Left lobe of liver (tissue), 2 donors: ENCODE measurements at regions not wholly inside any gene's neighbourhood (a gene's known extent, or its start where the extent isn't known, plus 50 kb on each side); places are given as distances from the start of the nearest gene placed in this dataset.

Experiments used
- ATAC-seq: fragments of 200-7000 bp; cut with Tn5 transposase; one replicate; pipeline ENCODE4 v1.9.1; 2020; ENCODE audit warnings: mild to moderate bottlenecking, moderate library complexity
- DNase-seq: peaks from one replicate; pipeline ENCODE4 v3.0.0-alpha.2; 2020; ENCODE audit warnings: low spot score
- donor health status: DM: no; HTN: no; CAD: no; lungs with moderate emphysema.
- donor health status: DM: no; HTN: yes; CAD: no.

DNA sequence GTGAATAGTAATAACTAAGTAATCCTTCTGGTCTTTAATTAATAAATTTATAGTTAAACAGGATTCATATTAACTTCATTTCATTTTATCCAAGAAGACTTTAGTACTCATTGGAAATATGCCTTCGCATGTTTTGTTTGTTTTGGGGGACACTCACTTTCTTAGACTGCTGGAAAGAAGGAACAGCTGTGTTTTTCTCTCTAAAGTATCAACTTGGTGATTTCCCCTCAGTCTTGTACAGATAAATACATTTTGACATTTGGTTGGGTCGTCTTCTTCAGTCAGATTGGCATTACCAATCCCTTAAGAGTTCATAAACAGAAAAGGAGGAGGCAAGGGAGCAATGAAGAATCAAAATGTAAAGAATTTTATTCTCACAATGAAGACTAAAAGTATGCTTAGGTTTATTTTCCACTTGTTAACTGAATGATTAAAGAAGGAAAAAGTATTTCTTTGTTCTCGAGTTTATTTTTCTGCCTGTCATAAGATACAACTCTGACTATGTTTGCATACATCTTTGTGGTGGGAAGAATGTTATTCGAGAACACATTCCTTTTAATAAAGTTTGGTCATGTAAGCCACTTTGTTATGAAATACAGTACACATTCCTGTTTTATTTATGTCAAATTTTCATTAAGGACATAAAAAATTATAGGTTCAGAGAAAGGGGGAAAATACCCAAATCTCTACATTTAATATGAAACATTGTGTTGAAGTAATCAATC is 140.2 kb downstream of the GMNC start:
- ATAC-seq: no peak
- no peak for DNase-seq

DNA sequence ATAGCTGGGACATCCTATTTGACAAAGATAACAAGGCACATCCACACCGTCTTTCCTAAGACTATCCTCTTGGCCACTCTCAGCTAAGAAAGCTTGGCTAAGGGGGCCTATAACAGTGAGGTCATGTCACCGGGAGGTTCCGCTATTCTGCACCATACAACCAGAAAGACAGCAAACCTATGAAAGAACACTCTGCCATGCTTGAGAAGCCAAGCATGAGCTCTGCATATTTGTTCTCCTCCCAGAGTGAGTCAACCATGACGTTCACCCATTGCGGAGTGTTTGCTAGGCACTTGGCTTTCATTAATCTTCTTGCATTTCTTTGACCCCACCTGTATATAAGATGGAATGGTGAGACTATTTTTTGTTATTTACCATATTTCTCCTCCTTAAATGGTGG is 141.2 kb downstream of the GMNC start:
- DNase-seq (no peak), ATAC-seq (no peak)

DNA sequence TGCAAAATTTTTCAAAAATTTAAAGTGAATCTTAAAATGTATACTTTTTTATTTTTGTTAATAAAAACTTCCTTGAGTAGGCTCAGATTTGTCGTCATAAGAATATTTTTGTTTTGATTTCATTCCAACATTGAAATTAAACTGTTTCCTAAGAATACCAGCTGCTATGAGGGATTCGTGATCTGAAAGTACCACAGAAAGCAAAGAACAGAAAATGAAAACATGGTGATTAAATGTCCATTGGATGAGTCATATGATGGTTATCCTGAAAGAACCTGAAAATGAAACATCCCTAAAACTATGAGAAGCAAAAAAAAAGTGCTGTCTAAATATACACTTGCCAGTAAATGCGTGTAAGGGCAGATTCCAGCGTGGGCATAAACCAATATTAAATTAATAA is 143.8 kb downstream of the GMNC start:
- no peak for ATAC-seq
- no peak for DNase-seq

DNA sequence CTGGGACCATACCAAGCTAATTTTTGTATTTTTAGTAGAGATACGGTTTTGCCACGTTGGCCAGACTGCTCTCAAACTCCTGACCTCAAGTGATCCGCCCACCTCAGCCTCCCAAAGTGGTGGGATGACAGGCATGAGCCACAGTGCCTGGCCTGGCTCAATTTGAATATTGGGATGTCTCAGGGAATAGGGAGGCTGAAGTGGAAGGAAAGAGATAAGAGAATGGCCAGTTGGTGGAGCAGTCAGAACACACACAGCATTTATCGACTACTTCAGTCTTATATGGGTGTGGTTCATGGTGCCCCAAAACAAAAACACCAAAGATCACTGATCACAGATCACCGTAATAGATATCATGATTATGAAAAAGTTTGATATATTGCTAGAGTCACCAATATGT is 144.4 kb downstream of the GMNC start:
- DNase-seq (no peak), ATAC-seq (peak; percentile 91)

DNA sequence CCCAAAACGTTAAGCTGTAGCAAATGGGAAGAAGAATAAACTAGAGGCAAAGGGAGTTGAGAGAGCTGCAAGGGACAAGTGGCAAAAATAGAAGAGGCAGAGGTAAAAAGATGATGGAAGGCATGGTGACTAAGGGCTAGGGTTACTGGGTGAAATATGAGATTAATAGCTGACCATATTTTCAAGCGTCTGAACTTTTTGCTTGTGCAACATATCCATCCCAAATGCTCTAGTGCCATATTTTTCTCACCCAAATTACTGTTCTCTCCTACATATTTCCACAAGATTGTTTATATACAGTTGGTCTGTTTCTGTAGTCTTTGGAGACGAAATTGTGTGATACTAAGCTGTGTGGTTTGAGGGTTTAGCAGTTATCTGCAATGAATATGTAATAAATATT is 145.5 kb downstream of the GMNC start:
- no peak for DNase-seq
- ATAC-seq: no peak

DNA sequence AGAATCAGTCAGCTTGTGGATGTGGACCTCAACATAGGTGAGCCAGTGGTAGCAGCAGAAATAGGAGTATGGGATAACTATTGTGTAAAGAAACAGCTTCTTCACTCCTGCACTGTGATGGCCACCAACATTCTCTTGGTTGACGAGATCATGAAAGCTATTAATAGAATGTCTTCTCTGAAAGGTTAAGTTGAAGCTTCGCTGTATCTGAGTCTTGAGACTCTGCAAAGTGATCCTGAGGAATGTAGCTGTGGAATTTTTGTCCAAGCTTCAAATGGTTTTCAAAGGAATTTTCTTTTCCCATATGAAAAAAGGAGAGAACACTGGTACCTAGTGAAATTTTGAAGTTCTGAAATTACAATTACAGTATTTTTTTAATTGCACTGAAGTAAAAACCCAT is 146.3 kb downstream of the GMNC start:
- no peak for DNase-seq
- ATAC-seq: no peak

DNA sequence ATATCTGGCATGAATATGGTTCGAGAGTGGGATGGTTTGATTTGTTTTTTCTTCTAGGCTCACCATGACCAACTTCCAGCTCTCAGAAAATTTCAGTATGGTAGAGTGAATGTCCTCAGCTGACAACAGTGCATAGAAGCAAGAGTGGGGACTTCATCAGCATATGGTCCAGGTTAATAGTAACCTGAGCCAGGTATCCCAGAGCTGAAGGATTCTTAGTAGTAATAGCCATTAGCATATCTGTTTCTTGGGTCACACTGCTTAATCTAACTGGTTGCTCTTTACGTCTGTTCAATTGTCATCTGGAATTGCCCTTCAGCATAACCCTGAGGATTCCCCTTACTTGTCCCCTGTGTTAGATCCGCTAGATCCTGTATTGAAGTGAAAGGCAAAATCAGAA is 151.8 kb downstream of the GMNC start:
- no peak for ATAC-seq
- no peak for DNase-seq

DNA sequence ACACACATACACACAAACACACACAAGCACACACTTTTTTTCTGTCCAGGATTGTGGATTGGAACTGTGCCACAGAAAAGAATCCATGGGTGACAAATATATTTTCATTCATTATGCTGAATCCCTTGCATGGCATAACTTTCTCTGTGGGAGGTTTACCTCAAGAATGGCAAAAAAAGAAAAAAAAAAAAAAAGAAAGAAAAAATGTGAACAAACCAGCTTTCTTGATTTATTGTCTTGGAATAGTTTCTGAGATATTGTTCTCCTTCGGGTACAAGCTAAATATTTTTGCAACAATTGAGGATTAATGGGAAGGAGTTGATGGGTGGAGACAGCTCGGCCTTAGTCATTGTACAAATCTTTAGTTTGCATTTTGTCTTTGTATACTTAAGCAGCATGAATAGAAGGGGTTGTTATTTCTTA is 153.1 kb downstream of the GMNC start:
- no peak for ATAC-seq

More for the DNA sequence above, 153.1 kb downstream of the GMNC start:
- DNase-seq: no peak
